Heart left ventricle (tissue), 16 donors: ENCODE measurements at regions not wholly inside any gene's neighbourhood (a gene's known extent, or its start where the extent isn't known, plus 50 kb on each side); places are given as distances from the start of the nearest gene placed in this dataset.

Experiments used
- ATAC-seq, 4 donors: fragments of 200-7000 bp; cut with Tn5 transposase; one replicate each; pipeline ENCODE4 v1.9.1; 2020 to 2022; ENCODE audit warnings: moderate library complexity in 4 of 4, mild to moderate bottlenecking in 3 of 4, moderate number of reproducible peaks in 1 of 4
- DNase-seq, 5 donors: peaks; one replicate each; pipeline ENCODE4 v3.0.0-alpha.2; 2020
- H3K27ac ChIP-seq, 12 donors: fragments of 200-600 bp; sonication (generic) in 4 of 12; one replicate each; pipeline versions ENCODE4 v1.5.0 to v1.8.0; 2016 to 2022; ENCODE audit warnings: mild to moderate bottlenecking in 2 of 12
- H3K27me3 ChIP-seq, 9 donors: fragments of 200-600 bp; sonication (generic) in 2 of 9; one replicate each; pipeline versions ENCODE4 v1.5.1 to v1.8.0; 2016 to 2022; ENCODE audit warnings: mild to moderate bottlenecking in 3 of 9
- H3K36me3 ChIP-seq, 9 donors: fragments of 200-600 bp; sonication (generic) in 2 of 9; one replicate each; pipeline versions ENCODE4 v1.5.0 to v1.8.0; 2018 to 2022; ENCODE audit warnings: mild to moderate bottlenecking in 2 of 9
- H3K4me1 ChIP-seq, 12 donors: fragments of 200-600 bp; sonication (generic) in 4 of 12; one replicate each; pipeline versions ENCODE4 v1.5.0 to v1.8.0; 2016 to 2022; ENCODE audit warnings: mild to moderate bottlenecking in 3 of 12
- H3K4me3 ChIP-seq, 12 donors: fragments of 200-600 bp; sonication (generic) in 4 of 12; one replicate each; pipeline versions ENCODE4 v1.5.0 to v1.8.0; 2017 to 2022; ENCODE audit warnings: mild to moderate bottlenecking in 9 of 12, moderate library complexity in 4 of 12
- H3K9me3 ChIP-seq, 12 donors: fragments of 200-600 bp; sonication (generic) in 4 of 12; one replicate each; pipeline versions ENCODE4 v1.5.0 to v1.8.0; 2016 to 2022; ENCODE audit warnings: mild to moderate bottlenecking in 1 of 12
- CTCF ChIP-seq, 12 donors: fragments of 200-600 bp; sonication (generic) in 4 of 12; IDR thresholded peaks; one replicate each; pipeline versions ENCODE4 v1.5.0 to v1.8.0; 2018 to 2022; ENCODE audit warnings: antibody characterized with exemption in 12 of 12, mild to moderate bottlenecking in 5 of 12
- POLR2A ChIP-seq, 2 donors: fragments of 450-650 bp; IDR thresholded peaks; one replicate each; pipeline ENCODE4 v1.6.1; 2017; ENCODE audit warnings: antibody characterized with exemption in 2 of 2, mild to moderate bottlenecking in 2 of 2, moderate library complexity in 2 of 2
- WGBS, 4 donors: extraction: QIAGEN DNeasy Blood & Tissue Kit in 2 of 4; methylation state at CpG; one replicate each; pipeline versions ENCODE4 v1.1.5 to v1.1.7; 2013 to 2018; 5-methylcytosine and 5-hydroxymethylcytosine counted together
- intact Hi-C, 10 donors: fragments of 100-400 bp; cut with DNase I; formaldehyde crosslinking; loops; one replicate each; pipeline versions ENCODE4 v1.11.1 to v1.14.2; 2022
- donor health status: ischemic (EF 13 %, LVEDD 7.1; RV severe dilation, severe dysfunction).
- donor health status: healthy with polysubstance abuse.
- donor health status: DM: no; HTN: yes; CAD: no.
- donor health status: DM: no; HTN: no; CAD: no.
- donor health status: ischemic (EF 25% LVEDD 6.9; RV normal size, moderate dysfunction).
- donor health status: ischemic (EF 25% LVEDD 5.7; RV mildly dilated, moderate dysfunction).
- donor health status: healthy.
- donor health status: DM: yes; HTN: yes; CAD: no.
- donor health status: ischemic (EF 35%, LVEDD 5.7; RV mildly dilated, moderate dysfunction).
- donor health status: nonischemic (EF 11% LVEDD 7.7; RV severe dilation, severe dysfunction).
- donor health status: DM: yes; HTN: yes; CAD: no.
- donor health status: PGD.
- donor health status: ischemic (EF 29% LVEDD 5.4; RV normal size, mild dysfunction).
- donor health status: nonischemic (EF 23%, LVEDD 6.1; RV moderate dilation, normal function).

- WGBS, 4 donors, result 97 to 100% (median 99%) methylated on average over 2 to 4 of the region's 4 CpGs
- Histone ChIP-seq H3K27me3 (peaks cover 0 to 5% (median 0%) of the 10 kb centered on the region in 9 donors), H3K4me3 (no peak overlapping the region), H3K4me1 (no peaks in the 10 kb centered on the region), H3K27ac (no peak overlapping the region), H3K9me3 (peaks cover 0 to 22% (median 0%) of the 10 kb centered on the region in 12 donors), H3K36me3 (no peaks in the 10 kb centered on the region)
- no peak for DNase-seq
- no peak for ATAC-seq
- no peak for TF ChIP-seq POLR2A (IDR thresholded peaks at IDR 0.05)
- TF ChIP-seq CTCF (IDR thresholded peaks at IDR 0.05), result no peak
- intact Hi-C loops, result no loop called here
Measured at GRCh38 chrX:39555431-39555830, 542.3 kb downstream of the BCOR start.

GRCh38 chrX:39556056-39556455, 541.7 kb downstream of the BCOR start:
- Histone ChIP-seq H3K27ac (no peak overlapping the region), H3K4me3 (no peak overlapping the region), H3K27me3 (peaks cover 0 to 8% (median 0%) of the 10 kb centered on the region in 9 donors), H3K9me3 (peaks cover 0 to 22% (median 0%) of the 10 kb centered on the region in 12 donors), H3K4me1 (no peaks in the 10 kb centered on the region), H3K36me3 (no peaks in the 10 kb centered on the region)
- WGBS, 4 donors, result 86 to 97% (median 97%) methylated on average over 3 of the region's 3 CpGs
- intact Hi-C loops, result no loop called here
- no peak for DNase-seq
- no peak for ATAC-seq
- TF ChIP-seq CTCF (IDR thresholded peaks at IDR 0.05), result no peak
- no peak for TF ChIP-seq POLR2A (IDR thresholded peaks at IDR 0.05)

- ATAC-seq (no peak), DNase-seq (no peak)
- no peak overlapping the region for H3K27ac ChIP-seq
- WGBS, 4 donors, result 83 to 90% (median 85%) methylated on average over 4 of the region's 4 CpGs
- H3K4me3 ChIP-seq, result no peak overlapping the region
- H3K27me3 ChIP-seq, result peaks cover 0 to 3% (median 0%) of the 10 kb centered on the region in 9 donors
- TF ChIP-seq POLR2A (IDR thresholded peaks at IDR 0.05) (no peak), CTCF (IDR thresholded peaks at IDR 0.05) (no peak)
- H3K36me3 ChIP-seq, result no peaks in the 10 kb centered on the region
- intact Hi-C loops, result no loop called here
- no peaks in the 10 kb centered on the region for H3K4me1 ChIP-seq
- H3K9me3 ChIP-seq, result peaks cover 0 to 10% (median 0%) of the 10 kb centered on the region in 12 donors
Measured at GRCh38 chrX:39559229-39559628, 538.5 kb downstream of the BCOR start.

- ATAC-seq (no peak), DNase-seq (no peak)
- Histone ChIP-seq H3K4me3 (no peak overlapping the region), H3K9me3 (peaks cover 0 to under 1% (median 0%) of the 10 kb centered on the region in 12 donors), H3K4me1 (no peaks in the 10 kb centered on the region), H3K27ac (no peak overlapping the region), H3K27me3 (peaks cover 0 to 3% (median 0%) of the 10 kb centered on the region in 9 donors), H3K36me3 (no peaks in the 10 kb centered on the region)
- TF ChIP-seq CTCF (IDR thresholded peaks at IDR 0.05), result no peak
- TF ChIP-seq POLR2A (IDR thresholded peaks at IDR 0.05), result no peak
- WGBS, 4 donors, result 65 to 83% (median 80%) methylated on average over 9 to 12 of the region's 12 CpGs
- intact Hi-C loops, result no loop called here
Measured at GRCh38 chrX:39560271-39560670, 537.5 kb downstream of the BCOR start.
